ENCODE measurements at regions not wholly inside any gene's neighbourhood (a gene's known extent, or its start where the extent isn't known, plus 50 kb on each side); places are given as distances from the start of the nearest gene placed in this dataset.
"Not testable (repeated sequence)": the region's sequence is repeated elsewhere in the genome, so short reads cannot be mapped to it uniquely, and the experiment has no call there.

- DNase-seq (ENCODE audit: low read depth, low spot score), result not testable (repeated sequence)
Measured at GRCh38 chr2:201946746-201947145, 86.9 kb upstream of the FZD7 start.

- no peak for DNase-seq (ENCODE audit: low read depth, low spot score)
Measured at GRCh38 chr2:201947287-201947686, 86.4 kb upstream of the FZD7 start.

- peak; percentile 41 for DNase-seq (ENCODE audit: low read depth, low spot score)
Measured at GRCh38 chr2:201949181-201949926, 84.3 kb upstream of the FZD7 start.

- no peak for DNase-seq (ENCODE audit: low read depth, low spot score)
Measured at GRCh38 chr2:201949927-201950246, 83.8 kb upstream of the FZD7 start.

- DNase-seq (ENCODE audit: low read depth, low spot score), result no peak
Measured at GRCh38 chr2:201950606-201951005, 83.0 kb upstream of the FZD7 start.

- no peak for DNase-seq (ENCODE audit: low read depth, low spot score)
Measured at GRCh38 chr2:201952187-201952586, 81.5 kb upstream of the FZD7 start.

GRCh38 chr2:201953396-201953795, 80.3 kb upstream of the FZD7 start:
- no peak for DNase-seq (ENCODE audit: low read depth, low spot score)

- no peak for DNase-seq (ENCODE audit: low read depth, low spot score)
Measured at GRCh38 chr2:201953880-201954279, 79.8 kb upstream of the FZD7 start.

GRCh38 chr2:201955231-201955630, 78.4 kb upstream of the FZD7 start:
- DNase-seq (ENCODE audit: low read depth, low spot score), result no peak

- DNase-seq (ENCODE audit: low read depth, low spot score), result peak; percentile 77
Measured at GRCh38 chr2:201955702-201956141, 77.9 kb upstream of the FZD7 start.

GRCh38 chr2:201956361-201956760, 77.3 kb upstream of the FZD7 start:
- DNase-seq (ENCODE audit: low read depth, low spot score), result no peak

GRCh38 chr2:201957091-201957490, 76.6 kb upstream of the FZD7 start:
- DNase-seq (ENCODE audit: low read depth, low spot score), result no peak

GRCh38 chr2:201959198-201959597, 74.5 kb upstream of the FZD7 start:
- DNase-seq (ENCODE audit: low read depth, low spot score), result no peak

GRCh38 chr2:201959626-201960025, 74.0 kb upstream of the FZD7 start:
- peak; percentile 87 for DNase-seq (ENCODE audit: low read depth, low spot score)

- DNase-seq (ENCODE audit: low read depth, low spot score), result no peak
Measured at GRCh38 chr2:201960305-201960704, 73.3 kb upstream of the FZD7 start.

- no peak for DNase-seq (ENCODE audit: low read depth, low spot score)
Measured at GRCh38 chr2:201961401-201961800, 72.3 kb upstream of the FZD7 start.

GRCh38 chr2:201962774-201963562, 70.7 kb upstream of the FZD7 start:
- DNase-seq (ENCODE audit: low read depth, low spot score), result no peak

GRCh38 chr2:201964011-201964410, 69.6 kb upstream of the FZD7 start:
- no peak for DNase-seq (ENCODE audit: low read depth, low spot score)

- peak; percentile 68 for DNase-seq (ENCODE audit: low read depth, low spot score)
Measured at GRCh38 chr2:201964631-201965206, 68.9 kb upstream of the FZD7 start.

- no peak for DNase-seq (ENCODE audit: low read depth, low spot score)
Measured at GRCh38 chr2:201965550-201965949, 68.1 kb upstream of the FZD7 start.

- no peak for DNase-seq (ENCODE audit: low read depth, low spot score)
Measured at GRCh38 chr2:201966691-201967438, 66.8 kb upstream of the FZD7 start.

- no peak for DNase-seq (ENCODE audit: low read depth, low spot score)
Measured at GRCh38 chr2:201968050-201968449, 65.6 kb upstream of the FZD7 start.
